Hematopoietic multipotent progenitor cell (in vitro differentiated cells): ENCODE measurements at regions not wholly inside any gene's neighbourhood (a gene's known extent, or its start where the extent isn't known, plus 50 kb on each side); places are given as distances from the start of the nearest gene placed in this dataset.
"Not testable (repeated sequence)": the region's sequence is repeated elsewhere in the genome, so short reads cannot be mapped to it uniquely, and the experiment has no call there.

Experiments
- DNase-seq, 3 donors: peaks; one replicate each; pipeline ENCODE4 v3.0.0-alpha.2; 2011 to 2015; ENCODE audit warnings: low read depth in 2 of 3, low spot score in 2 of 3

DNA sequence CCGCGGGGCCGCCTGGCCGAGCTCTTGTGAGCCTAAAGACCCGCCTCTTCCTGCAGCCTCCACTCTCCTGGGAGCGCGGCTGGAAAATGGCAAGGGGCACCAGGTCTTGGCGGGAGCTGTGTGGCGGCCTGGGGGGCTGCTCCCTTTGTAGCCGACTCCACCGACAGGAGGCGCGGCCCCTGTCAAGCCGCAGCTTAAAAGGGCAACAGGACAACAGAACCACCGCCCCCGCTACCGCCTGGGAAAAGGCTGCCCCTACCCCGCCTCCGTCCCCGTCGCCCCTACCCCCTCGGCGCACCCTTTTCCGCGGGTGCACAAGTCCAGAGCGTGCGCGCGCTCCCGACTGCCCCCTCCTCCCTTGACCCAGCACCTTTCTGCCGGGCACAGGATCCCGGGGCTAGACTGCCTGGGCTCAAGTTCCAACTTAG is 60.3 kb downstream of the GOLGA8K start:
- DNase-seq = peak in 2 of 3 donors; percentile 10 to 18

DNA sequence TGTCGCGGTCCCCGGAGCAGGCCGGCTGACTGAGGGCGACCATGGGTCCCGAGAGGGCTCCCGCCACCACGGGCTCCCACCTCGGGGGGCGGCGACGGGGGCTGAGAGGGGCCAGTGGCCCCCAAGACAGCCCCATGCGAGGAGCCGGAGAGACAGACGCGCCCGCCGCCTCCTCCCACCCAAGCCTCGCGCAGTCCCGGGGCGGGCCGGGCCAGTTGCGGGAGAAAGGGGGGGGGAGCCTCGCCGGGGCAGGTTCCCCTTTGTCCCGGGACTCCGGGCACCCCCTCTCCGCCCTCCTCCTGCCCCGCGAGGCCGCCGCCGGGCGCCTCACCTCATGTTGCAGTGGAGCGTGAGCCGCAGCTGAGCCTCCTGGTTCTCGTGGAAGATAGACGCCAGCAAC is 60.8 kb downstream of the GOLGA8K start:
- peak in 1 of 3 donors; percentile 14 for DNase-seq

DNA sequence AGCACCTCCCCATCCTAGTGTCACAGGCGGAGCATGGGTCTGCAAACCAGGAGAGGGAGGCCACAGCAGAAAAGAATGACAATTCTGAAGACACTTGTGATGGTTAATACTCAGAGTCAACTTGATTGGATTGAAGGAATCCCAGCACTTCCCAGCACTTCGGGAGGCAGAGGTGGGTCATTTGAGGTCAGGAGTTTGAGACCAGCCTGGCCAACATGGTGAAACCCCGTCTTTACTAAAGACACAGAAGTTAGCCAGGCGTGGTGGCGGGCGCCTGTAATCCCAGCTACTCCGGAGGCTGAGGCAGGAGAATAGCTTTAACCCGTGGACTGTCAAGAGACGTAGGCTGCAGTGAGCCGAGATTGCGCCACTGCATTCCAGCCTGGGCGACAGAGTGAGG is 61.6 kb downstream of the GOLGA8K start:
- not testable (repeated sequence) for DNase-seq

DNA sequence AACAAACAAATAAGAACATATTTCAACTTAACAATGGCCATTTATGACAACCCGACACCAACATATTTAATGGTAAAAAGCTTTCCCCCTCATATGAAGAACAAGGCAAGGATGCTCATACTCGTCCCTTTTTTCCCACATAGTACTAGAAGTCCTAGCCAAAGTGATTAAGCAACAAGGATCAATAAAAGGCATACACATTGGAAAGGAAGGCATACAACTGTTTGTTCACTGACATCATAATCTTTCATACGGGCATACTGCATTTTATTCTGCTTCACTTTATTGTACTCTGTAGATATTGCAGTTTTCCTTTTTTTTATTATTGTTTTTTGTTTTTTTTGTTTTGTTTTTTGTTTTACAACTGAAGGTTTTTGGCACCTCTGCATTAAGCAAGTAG is 66.3 kb downstream of the GOLGA8K start:
- not testable (repeated sequence) for DNase-seq

DNA sequence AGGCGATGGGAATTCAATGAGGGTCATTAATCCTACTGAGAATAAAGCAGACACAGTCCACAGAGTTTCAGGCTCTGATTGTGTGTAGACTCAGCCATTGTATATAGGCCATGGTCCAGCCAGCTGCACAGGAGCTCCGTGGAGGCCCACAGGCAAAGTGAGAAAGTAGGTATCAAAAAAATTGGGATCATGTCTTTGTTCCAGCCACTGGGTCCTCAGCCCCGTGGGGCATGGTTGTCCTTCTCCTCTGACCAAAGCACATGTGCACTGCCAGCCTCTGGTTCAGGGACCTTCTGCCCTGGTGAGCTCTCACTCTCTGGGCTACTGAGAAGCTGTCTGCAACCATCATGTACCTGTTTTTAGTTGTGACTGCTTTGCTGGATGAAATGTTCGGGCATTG is 79.7 kb downstream of the GOLGA8K start:
- not testable (repeated sequence) for DNase-seq

DNA sequence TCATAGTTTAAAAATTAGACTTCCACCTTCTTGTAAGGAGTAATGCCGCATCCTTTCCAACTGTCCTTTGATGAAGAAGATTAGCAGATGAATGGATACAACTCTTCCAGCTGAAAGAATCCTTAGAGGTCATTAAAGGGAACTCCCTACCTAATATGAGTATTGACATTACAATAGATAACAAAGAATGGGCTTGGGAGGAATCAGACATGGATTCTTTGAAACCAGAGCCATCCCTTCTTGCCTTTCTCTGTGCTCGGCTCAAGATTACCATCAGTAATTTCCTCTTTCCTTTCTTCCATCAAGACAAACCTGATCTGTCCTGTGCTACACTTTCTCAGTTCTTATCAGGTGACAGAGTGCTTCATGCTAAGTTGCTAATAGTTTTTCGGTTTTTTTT is 83.8 kb downstream of the GOLGA8K start:
- DNase-seq = not testable (repeated sequence)

DNA sequence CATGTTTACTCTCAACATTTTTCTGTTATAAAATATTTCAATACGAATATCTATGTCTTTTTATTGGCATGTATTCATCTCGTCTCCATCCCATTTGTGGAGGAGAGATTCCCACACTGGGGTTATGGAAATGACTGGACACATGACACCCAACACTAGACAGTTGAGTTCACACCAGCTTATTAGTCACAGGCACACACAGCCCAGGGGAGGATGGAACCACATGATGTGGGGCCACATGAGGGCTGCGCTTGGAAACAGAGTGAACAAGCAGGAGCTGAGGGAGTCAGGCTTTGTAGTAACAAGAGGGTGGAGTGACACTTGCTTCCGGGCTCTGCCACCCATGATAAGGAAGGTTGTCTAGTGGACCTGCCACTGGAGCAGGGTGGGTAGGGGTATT is 86.6 kb downstream of the GOLGA8K start:
- not testable (repeated sequence) for DNase-seq

DNA sequence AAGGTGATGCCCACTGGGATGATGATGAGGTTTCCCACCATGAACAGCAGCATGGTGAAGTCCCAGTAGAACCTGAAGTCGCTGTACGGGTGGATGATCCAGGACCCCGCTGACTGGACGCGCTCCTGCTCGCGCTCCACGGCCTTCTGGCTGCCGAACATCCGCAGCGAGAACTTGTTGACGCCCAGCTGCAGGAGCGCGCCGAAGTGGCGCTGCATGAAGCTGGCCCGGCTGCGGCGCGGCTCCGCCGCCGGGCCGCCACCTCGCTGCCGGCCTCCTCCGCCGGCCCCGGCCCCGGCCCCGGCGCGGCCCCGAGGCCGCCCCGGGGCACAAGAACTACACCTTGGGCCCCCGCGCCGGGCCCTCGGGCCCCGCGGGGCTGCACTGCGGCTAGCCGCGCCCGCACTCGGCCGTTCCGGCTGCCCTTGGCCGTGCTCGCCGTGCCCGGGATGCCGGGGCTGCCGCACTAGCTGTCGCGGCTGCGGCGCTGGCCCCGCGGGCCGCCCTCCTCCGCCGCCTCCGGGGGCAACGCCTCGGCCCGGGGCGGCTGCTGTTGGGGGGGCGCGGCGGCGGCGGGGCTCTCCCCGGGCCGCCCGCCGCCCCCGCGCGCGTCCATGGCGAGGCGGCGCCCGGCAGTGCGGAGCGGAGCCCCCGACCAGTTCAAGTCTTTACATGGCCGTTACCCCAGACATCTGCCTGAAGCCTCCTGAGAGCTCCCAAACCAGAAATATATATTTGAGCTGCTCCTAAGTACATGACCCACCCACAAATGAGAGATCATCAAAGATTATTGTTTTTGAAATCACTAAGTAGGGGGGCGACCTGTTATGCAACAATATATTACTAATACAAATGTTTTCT is 87.8 kb downstream of the GOLGA8K start:
- DNase-seq = not testable (repeated sequence)

DNA sequence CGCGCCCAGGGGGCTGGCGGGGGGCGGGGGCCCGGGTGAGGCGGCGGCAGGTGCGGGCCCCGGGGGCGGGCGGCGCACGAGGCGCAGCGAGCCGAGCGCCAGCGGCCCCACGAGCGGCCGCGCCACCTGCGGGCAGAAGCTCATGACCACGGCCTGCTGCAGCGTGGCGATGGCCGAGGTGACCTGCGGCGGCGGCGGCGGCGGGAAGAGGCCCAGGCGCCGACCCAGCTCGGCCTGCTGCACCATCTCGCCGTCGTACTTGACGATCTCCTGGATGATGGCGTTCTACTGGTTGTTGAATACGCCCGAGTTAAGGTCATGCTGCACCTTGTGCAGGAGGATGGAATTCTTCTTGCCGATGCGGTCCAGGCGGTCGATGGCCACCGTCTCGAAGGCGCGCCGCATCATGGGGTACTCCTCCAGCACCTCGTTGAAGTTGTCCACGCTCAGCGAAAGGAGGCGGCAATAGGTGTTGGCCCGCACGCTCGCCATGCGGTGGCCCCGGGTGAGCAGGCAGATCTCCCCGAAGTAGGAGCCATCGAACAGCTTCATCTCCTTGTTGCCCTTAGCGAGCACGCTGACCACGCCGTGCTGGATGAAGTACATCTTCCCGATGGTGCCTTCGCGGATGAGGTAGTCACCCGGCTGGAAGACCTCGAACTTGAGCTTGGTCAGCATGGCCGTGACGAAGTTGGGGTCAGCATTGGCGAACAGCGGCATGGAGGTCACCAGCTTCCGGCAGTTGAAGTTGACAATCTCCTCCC is 89.5 kb downstream of the GOLGA8K start:
- DNase-seq = not testable (repeated sequence)

DNA sequence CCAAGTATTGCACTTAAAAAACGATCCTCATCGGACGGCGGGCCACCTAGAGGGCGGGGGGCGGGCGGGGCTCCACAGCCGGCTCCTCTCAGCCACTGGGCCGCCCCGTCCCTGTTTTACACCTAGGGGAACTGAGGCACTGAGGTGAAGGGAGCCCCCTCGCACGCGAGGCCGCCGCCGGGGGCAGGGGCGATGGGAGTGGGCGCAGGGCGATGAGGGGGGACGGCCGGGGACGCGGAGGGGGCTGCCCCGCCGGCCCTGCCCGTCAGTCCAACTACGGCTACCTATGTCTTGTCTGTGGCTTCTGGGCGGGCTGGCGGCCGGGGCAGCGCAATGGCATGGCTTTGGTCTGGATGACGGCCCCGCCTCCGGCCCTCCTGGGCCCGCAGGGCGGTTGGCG is 90.4 kb downstream of the GOLGA8K start:
- not testable (repeated sequence) for DNase-seq

DNA sequence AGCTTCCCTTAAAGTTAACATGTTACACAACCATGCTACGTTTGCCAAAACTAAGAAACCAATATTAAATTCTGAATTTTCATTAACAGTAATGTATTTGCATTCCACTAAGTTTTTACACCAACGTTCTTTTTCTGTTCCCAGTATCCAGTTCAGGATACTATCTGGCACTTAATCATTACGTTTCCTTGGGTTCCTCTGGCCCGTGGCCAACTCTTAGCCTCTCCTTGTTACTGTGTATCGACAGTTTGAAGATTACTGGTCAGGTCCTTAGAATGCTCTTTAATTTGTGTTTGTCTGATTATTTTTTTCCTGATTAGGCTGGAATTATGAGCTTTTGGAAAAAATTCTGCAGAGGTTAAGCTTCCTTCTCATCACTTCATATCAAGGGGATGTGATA is 95.5 kb downstream of the GOLGA8K start:
- not testable (repeated sequence) for DNase-seq

DNA sequence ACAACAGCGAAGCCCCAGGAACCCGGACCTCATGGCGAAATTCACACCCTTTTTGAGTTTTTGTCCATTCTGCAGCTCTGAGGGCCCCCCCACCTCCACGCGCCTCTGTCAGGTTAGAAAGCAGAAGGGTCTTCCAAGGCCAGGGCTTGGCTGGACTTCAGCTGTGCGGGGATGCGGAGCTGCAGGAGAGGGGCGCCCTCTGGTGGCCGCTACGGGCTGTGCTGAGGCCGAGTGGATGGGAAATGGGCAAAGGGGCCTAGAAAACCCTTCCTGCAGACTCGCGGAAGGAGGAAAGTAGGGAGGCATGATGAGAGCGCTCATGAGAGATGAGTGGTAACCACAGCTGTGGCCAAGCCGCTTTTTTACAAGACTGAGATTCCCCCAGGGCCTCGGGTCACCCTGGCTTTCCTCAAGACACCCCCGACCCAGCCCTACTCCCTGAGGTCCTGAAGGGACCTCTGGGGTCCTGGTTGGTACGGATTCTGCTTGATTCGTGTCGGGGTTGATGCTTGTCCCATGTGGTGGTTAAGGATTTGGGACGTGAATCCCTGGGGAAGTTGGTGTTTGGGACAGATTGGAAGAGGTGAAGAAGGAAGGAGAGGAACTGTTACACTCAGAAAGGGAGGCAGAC is 126.8 kb downstream of the GOLGA8K start:
- not testable (repeated sequence) for DNase-seq

DNA sequence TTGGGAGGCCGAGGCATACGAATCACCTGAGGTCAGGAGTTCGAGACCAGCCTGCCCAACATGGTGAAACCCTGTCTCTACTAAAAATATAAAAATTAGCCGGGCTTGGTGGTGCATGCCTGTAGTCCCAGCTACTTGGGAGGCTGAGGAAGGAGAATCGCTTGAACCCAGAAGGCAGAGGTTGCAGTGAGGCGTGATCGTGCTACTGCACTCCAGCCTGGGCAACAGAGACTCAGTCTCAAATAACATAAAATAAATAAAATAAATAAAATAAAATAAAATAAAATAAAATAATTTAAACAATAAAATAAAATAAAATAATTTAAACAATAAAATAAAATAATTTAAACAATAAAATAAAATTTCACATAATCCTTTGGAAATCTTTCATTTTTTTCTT is 149.1 kb downstream of the GOLGA8K start:
- not testable (repeated sequence) for DNase-seq

DNA sequence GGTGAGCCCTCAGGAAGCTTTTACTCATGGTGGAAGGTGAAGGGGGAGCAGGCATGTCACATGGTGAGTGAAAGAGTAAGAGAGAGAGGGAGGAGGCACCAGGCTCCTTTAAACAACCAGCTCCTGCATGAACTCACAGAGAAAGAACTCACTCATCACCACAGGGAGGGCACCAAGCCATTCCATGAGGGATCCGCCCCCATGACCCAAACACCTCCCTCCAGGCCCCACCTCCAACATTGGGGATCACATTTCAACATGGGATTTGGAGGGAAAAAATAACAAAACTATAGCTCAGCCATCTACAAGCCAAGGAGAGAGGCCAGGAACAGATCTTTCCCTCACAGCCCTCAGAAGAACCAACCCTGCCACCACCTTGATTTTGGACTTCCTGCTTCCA is 153.9 kb downstream of the GOLGA8K start:
- not testable (repeated sequence) for DNase-seq

DNA sequence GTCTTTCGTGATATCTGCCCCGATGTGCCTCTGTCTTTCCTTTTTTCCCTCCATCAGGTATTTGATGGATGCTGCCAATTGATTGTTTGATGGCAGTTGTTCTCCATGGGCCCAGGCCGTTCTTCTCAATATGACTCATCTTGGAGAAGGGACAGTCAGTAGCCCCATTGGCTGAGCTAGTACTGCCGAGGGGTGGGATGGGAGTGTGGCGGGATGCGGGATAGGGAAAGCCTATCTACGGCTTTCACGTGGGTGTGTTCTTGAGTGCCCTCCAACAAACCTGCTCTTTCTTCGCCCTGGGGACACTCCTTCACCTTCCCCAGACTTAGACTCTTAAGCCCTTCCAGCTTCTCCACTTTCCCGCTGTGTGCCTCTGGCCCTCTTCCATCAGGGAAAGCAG is 159.4 kb downstream of the GOLGA8K start:
- not testable (repeated sequence) for DNase-seq

DNA sequence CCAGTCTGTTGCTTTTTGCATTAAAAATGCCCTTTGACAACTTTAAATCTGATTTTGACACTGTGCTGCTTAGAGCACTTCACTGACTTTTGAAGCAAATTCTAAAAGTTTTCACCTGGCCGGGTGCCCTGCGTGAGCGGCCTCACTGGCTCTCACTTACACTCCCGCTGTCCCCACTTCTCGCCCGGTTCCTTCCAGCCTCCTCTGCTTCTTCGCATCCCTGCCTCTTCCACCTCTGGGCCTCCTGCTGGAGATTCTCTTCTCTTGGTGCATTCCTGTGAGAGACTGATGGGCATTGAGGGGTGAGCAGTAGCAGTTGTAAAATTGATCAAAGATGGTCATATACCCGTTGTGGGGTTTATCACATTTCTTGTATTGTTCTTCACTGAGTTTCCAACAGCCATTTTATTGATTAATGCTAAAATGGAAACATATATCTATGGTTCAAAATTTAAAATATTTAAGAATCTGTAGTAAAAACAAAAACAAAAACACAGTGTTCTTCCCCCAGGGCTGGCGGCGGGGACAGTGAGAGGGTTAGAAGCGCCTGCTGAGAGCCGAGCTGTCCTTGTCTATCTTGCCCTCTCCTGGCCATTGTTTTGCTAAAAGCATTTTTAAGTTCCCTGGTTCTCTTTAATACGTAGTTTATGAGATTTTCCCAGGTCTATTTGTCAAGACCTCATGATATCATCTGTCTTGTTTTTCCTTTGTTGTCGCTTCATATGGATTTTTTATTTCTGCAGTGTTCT is 160.1 kb downstream of the GOLGA8K start:
- not testable (repeated sequence) for DNase-seq

DNA sequence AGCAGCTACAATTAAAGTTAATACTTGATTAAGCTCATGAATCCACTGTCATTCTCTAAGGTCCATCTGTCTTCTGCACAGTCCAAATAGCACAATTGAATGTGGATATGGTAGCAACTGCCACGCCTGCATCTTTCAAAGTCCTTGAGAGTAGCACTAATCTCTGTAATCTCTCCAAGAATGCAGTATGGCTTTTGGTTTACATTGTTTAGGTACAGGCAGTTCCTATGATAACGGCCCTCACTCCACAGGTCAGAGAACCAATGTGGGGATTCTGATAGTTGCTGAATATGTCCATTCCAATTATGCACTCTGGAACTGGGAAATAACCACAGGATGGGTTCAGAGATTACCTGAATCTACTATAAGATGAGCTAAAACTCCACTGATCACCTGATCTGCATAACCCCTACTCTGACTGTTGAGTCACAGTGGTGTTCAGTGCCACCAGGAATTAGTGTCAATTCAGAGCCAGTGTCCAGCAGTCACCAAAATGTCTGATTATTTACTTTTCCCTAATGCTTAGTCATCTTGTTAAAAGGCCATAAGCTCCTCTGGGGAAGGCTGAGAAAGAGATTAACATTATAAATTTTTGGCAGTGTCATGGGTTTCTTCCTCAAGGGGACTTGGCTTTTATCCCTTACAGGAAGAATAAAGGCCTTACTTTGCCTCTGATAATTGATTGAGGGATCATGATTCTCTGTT is 175.5 kb downstream of the GOLGA8K start:
- not testable (repeated sequence) for DNase-seq

DNA sequence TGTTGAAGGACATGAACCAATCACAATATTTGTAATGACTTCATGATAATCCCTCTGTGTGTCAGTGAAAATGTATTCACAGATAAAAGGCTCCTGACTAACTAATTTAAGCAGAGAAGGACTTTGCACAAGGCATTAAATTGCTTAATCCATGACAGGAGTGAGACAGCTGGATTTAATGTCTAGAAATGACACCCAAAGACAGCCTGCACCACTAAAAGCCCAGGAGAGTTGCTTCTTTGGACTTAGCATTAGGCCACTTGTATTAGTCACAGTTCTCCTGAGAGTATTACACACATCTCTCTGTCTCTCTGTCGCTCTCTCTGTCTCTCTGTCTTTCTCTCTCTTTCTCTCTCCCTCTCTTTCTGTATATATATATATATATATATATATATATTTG is 180.4 kb downstream of the GOLGA8K start:
- DNase-seq = no peak
